SH-SY5Y (cell line): ENCODE measurements at regions not wholly inside any gene's neighbourhood (a gene's known extent, or its start where the extent isn't known, plus 50 kb on each side); places are given as distances from the start of the nearest gene placed in this dataset.

ENCODE experiments used
- GATA2 ChIP-seq: IDR thresholded peaks from 2 replicates; pipeline ENCODE4 v1.6.1; 2011; ENCODE audit warnings: mild to moderate bottlenecking, low read depth, low read length
- GATA3 ChIP-seq: IDR thresholded peaks from 2 replicates; pipeline ENCODE4 v1.6.1; 2011; ENCODE audit warnings: low read depth, mild to moderate bottlenecking, low read length, moderate library complexity

DNA sequence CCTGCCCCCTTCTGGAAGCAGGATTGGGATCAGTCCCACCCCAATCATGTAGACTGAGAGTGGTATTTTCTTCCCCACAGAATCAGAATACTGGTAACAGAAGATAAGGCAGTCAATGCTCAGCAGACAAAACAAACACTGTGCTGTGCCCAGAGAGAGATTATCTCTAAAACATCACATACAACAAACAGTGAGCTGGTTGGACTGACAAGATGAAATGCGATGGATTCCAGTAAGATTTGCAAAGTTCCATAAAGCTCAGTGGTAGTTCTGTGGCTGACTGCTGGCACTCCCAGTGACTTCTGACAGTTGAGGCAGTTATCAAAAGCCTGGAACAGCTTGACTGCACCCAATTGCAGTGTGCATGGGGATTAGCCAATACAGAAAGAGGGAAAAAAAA lies 311.5 kb upstream of the MGAT5 start:
- TF ChIP-seq GATA2 (no peak), GATA3 (no peak)

GRCh38 chr2:133943108-133943507 lies 310.8 kb upstream of the MGAT5 start:
- TF ChIP-seq GATA2 (no peak), GATA3 (no peak)

GRCh38 chr2:133945089-133945488 lies 308.8 kb upstream of the MGAT5 start:
- TF ChIP-seq GATA2 (no peak), GATA3 (no peak)

DNA sequence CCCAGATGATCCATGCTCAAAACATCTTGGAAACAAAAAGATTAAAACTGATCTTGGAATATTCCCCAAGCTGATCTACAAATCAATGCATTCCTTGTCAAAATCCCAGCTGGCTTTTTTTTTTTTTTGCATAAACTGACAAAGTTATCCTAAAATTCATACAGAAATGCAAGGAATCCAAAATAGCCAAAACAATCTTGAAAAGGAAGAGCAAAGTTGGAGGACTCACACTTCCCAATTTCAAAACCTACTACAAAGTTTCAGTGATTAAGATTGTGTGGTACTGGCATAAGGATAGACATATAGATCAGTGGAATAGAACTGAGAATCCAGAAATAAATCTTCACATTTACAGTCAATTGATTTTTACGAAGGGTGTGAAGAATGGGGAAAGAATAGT lies 306.8 kb upstream of the MGAT5 start:
- no peak for TF ChIP-seq GATA2
- no peak for TF ChIP-seq GATA3

GRCh38 chr2:133948610-133949290 lies 305.1 kb upstream of the MGAT5 start:
- TF ChIP-seq GATA3 (no peak), GATA2 (no peak)

- TF ChIP-seq GATA3 (no peak), GATA2 (no peak)
Observed at GRCh38 chr2:133949595-133949994, 304.3 kb upstream of the MGAT5 start.

DNA sequence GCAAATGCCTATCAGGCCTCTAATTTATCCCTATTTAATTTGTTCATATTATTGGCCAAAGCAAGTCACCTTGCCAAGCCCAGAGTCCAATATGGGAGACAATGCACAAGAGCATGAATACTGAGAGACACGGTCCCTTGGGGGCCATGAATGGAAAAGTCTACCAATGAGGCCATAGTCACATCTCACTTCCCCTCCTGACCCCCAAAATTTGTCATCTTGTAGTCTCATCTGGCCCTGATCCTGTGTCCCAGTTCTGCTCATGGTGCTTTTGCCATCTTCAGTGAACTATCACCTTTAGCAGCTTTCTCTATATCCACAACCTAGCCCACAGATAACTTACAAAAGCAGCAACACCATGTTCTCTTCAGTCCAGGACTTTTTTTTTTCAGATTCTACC lies 302.7 kb upstream of the MGAT5 start:
- TF ChIP-seq GATA3: no peak
- no peak for TF ChIP-seq GATA2

- TF ChIP-seq GATA2 (no peak), GATA3 (no peak)
Observed at GRCh38 chr2:133952420-133952819, 301.5 kb upstream of the MGAT5 start.

DNA sequence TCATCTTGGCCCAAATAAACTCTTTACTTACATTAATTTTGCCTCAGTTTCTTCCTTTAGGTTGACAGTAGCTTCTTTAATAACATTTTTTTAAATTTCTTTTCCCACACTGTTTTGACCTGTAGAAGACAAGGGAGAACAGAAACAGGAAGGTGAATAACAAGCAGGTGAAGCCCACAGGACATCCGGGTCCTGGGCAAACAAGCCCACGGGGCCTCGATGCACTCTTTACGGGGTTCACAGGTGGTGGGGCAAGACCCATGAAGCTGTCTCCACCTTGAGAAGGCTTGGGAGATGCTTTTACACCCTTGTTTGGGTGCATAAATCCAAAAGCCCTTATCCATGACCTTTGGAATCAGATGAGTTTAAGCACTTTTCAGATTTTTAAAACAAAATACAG lies 301.0 kb upstream of the MGAT5 start:
- TF ChIP-seq GATA2 (no peak), GATA3 (no peak)

DNA sequence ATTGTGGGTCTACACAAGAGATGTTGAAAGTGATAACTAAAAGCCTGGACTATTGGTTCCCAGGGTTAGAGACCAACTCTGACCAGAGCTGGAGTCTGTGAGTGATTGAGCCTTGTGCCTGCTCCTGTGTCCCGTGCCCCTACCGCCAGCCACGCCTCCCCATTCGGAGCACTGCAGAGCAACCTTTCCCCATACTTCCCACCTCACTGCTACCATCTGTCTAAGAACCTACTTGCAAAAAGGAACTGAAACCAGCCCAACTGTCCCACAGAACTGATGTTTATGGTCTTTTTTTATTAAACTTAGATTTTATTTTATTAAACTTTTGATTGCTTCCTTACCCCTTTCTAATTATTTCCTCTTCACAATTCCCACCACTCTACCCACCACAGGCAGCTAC lies 300.3 kb upstream of the MGAT5 start:
- TF ChIP-seq GATA2 (no peak), GATA3 (no peak)

- TF ChIP-seq GATA3 (no peak), GATA2 (no peak)
Observed at GRCh38 chr2:133954636-133955035, 299.2 kb upstream of the MGAT5 start.

DNA sequence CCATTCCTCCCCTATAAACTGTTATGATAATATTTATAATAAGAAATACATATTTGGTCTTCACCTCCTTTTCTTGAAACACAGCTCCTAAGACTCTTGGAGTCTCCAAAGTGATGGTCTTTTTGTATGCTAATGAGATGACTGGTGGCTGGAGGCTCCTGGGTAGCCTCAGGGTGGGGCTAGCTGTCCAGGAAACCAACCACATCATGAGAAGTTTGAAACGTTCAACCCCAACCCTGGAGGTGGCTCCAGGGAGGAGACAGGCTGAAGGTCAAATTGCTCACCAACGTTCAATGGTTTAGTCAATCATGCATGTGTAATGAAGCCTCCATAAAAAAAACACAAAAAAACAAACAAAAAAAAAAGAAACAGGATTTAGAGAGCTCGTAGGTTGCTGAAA lies 298.7 kb upstream of the MGAT5 start:
- TF ChIP-seq GATA3 (no peak), GATA2 (no peak)

DNA sequence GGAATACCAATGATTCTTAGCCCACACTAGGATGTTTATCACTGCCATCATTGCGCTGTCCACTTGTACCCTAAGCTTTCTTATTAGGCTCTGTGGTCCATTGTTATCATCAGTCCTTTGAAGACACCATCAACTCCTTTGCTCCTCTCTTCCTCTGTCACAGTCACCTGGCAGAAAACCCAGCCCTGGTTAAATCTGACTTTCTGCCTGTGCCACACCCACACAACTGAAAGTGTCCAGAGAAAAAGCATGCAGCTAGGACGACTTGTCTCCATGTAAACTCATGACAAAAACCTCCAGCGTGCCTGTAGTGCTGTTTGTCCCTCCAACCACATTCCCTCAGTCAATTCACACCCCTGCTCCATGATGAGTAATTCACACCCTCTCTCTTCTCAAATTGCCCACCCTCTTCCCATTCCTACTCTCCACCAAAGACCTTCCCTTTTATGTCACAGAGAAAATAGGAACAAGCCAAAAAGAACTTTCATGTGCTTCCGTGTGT lies 297.4 kb upstream of the MGAT5 start:
- TF ChIP-seq GATA2: no peak
- TF ChIP-seq GATA3: no peak

GRCh38 chr2:133957724-133958480 lies 296.0 kb upstream of the MGAT5 start:
- TF ChIP-seq GATA3 (no peak), GATA2 (no peak)

DNA sequence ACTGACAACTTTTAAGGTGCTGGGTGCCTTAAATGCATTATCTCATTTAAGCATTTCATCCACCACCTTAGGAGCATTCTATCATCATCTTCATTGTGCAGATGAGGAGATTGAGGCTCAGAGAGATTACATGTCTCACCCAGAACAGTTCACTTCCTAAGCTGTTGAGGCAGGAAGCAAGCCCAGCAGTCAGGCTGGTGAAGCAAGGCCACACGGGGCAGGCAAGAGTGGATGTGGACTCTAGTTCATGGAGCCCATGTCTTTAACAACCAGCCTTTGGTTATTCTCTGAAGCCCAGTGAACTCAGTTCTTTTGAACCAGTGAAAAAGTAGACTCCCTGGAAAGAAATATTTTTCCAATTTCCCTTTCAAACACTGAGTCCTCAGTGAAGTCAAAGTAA lies 294.8 kb upstream of the MGAT5 start:
- TF ChIP-seq GATA2 (no peak), GATA3 (no peak)

- TF ChIP-seq GATA3 (no peak), GATA2 (no peak)
Observed at GRCh38 chr2:133966720-133967304, 287.1 kb upstream of the MGAT5 start.
